Mucosa of descending colon (tissue), 3 donors: ENCODE measurements at regions not wholly inside any gene's neighbourhood (a gene's known extent, or its start where the extent isn't known, plus 50 kb on each side); places are given as distances from the start of the nearest gene placed in this dataset.
"Not testable (repeated sequence)": the region's sequence is repeated elsewhere in the genome, so short reads cannot be mapped to it uniquely, and the experiment has no call there.

Experiments used
- ATAC-seq: fragments of 200-7000 bp; cut with Tn5 transposase; one replicate; pipeline ENCODE4 v1.9.1; 2020; ENCODE audit warnings: mild to moderate bottlenecking, moderate library complexity
- DNase-seq, 3 donors: peaks; one replicate each; pipeline ENCODE4 v3.0.0-alpha.2; 2020
- H3K36me3 ChIP-seq: fragments of 200-600 bp; one replicate; pipeline ENCODE4 v1.8.0; 2021; ENCODE audit warnings: low read depth, mild to moderate bottlenecking
- H3K4me1 ChIP-seq: fragments of 200-600 bp; one replicate; pipeline ENCODE4 v1.8.0; 2021; ENCODE audit warnings: low read depth, mild to moderate bottlenecking
- H3K4me3 ChIP-seq: fragments of 200-600 bp; one replicate; pipeline ENCODE4 v1.8.0; 2021; ENCODE audit warnings: mild to moderate bottlenecking
- H3K9me3 ChIP-seq: fragments of 200-600 bp; one replicate; pipeline ENCODE4 v1.8.0; 2021; ENCODE audit warnings: mild to moderate bottlenecking
- intact Hi-C, 2 donors: fragments of 100-400 bp; cut with DNase I in 1 of 2; cut with micrococcal nuclease in 1 of 2; formaldehyde crosslinking; loops; one replicate each; pipeline versions ENCODE4 v1.11.0 to v1.11.1; 2022; cut with DNase I, micrococcal nuclease
- TF ChIP-seq, protein P1 (sequence below): fragments of 200-600 bp; IDR thresholded peaks from one replicate; pipeline ENCODE4 v1.8.0; 2022; ENCODE audit warnings: antibody characterized with exemption, mild to moderate bottlenecking
- donor health status: DM: no; HTN: no; CAD: no; lungs with moderate emphysema.
- donor health status: DM: no; HTN: no; CAD: no.
- donor health status: DM: no; HTN: yes; CAD: no.

DNA sequence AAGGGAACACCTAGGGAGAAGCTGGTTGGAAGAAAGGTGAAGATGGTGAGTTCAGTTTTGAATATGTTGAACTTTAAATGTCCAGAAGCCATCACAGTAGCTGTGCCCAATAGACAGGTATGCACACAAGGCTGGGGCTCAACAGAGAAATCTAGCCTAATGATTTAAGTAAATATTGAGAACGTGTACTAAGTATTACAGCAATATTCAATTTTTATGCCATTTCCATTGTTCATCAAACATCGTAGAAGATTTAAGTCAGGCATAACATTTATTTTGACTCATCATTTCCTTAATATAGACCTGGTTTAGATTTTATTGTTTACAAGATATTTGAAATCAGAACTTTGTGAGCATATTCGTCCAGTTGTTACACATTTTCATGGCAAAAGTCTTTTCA is 116.4 kb downstream of the HPGD start:
- intact Hi-C loops: no loop called here
- ATAC-seq (no peak), DNase-seq (no peak)
- Histone ChIP-seq H3K9me3 (no peaks in the 10 kb centered on the region), H3K4me1 (peaks cover 5% of the 10 kb centered on the region), H3K4me3 (no peak overlapping the region), H3K36me3 (no peaks in the 10 kb centered on the region)
- TF ChIP-seq, protein P1, sequence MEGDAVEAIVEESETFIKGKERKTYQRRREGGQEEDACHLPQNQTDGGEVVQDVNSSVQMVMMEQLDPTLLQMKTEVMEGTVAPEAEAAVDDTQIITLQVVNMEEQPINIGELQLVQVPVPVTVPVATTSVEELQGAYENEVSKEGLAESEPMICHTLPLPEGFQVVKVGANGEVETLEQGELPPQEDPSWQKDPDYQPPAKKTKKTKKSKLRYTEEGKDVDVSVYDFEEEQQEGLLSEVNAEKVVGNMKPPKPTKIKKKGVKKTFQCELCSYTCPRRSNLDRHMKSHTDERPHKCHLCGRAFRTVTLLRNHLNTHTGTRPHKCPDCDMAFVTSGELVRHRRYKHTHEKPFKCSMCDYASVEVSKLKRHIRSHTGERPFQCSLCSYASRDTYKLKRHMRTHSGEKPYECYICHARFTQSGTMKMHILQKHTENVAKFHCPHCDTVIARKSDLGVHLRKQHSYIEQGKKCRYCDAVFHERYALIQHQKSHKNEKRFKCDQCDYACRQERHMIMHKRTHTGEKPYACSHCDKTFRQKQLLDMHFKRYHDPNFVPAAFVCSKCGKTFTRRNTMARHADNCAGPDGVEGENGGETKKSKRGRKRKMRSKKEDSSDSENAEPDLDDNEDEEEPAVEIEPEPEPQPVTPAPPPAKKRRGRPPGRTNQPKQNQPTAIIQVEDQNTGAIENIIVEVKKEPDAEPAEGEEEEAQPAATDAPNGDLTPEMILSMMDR: no peak

DNA sequence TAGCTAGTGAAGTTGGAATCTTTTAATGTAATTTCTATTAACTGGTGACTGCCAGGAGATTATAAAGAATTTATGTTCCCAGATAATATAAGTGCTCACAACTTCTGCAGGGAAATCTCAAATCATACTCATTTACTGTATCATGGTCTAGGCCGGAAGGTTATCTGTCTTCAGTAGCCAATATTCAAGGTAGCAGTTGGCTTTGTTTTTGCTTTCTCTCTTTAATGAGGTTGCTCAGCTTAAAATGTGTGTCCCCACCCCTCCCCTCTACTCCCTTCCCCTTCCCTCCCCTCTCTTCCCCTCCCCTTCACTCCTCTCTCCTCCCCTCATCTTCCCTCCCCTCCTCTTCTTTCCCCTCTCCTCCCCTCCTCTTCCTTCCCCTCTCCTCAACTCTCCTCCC is 117.6 kb downstream of the HPGD start:
- DNase-seq: no peak
- no peaks in the 10 kb centered on the region for H3K36me3 ChIP-seq
- TF ChIP-seq, protein P1: no peak

GRCh38 chr4:174403177-174403543 is 119.1 kb downstream of the HPGD start:
- intact Hi-C loops: no loop called here
- DNase-seq (no peak), ATAC-seq (no peak)
- Histone ChIP-seq H3K36me3 (no peaks in the 10 kb centered on the region), H3K4me1 (no peaks in the 10 kb centered on the region), H3K4me3 (no peak overlapping the region), H3K9me3 (no peaks in the 10 kb centered on the region)
- TF ChIP-seq, protein P1: no peak

More for the DNA sequence above, 117.6 kb downstream of the HPGD start:
- Histone ChIP-seq H3K4me3 (no peak overlapping the region), H3K4me1 (peaks cover 5% of the 10 kb centered on the region), H3K9me3 (no peaks in the 10 kb centered on the region)
- no peak for ATAC-seq
- intact Hi-C loops: no loop called here

- no peaks in the 10 kb centered on the region for H3K4me1 ChIP-seq
- no peak overlapping the region for H3K4me3 ChIP-seq
- ATAC-seq: peak; percentile 22
- TF ChIP-seq, protein P1: no peak
- intact Hi-C loops: no loop called here
- no peak for DNase-seq
- H3K36me3 ChIP-seq: no peaks in the 10 kb centered on the region
- H3K9me3 ChIP-seq: no peaks in the 10 kb centered on the region
Observed at GRCh38 chr4:174402470-174403176, 118.9 kb downstream of the CEP44 start.

DNA sequence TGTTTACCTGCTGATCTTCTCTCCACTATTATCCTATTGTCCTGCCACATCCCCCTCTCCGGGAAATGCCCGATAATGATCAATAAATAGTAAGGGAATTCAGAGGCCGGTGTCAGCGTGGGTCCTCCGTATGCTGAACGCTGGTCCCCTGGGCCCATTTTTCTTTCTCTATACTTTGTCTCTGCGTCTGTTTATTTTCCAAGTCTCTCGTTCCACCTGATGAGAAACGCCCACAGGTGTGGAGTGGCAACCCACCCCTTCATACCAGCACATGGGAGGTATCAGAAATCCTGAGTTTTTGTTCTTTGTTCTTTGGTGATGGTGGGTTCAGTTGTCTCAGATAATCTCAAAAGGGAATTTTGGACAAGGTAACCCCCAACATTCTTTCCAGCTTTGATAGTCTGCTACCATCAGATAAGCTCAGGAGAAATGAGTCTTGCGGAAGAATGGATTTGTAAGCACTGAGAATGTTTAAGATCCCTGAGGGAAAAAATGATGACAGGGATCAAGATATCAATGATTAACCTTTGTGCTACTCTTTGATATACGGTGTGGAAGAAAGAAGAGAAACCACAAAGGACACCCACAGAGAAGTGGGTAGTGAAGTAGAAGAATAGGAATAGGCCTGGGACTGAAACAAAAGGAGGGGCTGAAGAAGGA is 117.9 kb downstream of the CEP44 start:
- intact Hi-C loops: no loop called here

DNA sequence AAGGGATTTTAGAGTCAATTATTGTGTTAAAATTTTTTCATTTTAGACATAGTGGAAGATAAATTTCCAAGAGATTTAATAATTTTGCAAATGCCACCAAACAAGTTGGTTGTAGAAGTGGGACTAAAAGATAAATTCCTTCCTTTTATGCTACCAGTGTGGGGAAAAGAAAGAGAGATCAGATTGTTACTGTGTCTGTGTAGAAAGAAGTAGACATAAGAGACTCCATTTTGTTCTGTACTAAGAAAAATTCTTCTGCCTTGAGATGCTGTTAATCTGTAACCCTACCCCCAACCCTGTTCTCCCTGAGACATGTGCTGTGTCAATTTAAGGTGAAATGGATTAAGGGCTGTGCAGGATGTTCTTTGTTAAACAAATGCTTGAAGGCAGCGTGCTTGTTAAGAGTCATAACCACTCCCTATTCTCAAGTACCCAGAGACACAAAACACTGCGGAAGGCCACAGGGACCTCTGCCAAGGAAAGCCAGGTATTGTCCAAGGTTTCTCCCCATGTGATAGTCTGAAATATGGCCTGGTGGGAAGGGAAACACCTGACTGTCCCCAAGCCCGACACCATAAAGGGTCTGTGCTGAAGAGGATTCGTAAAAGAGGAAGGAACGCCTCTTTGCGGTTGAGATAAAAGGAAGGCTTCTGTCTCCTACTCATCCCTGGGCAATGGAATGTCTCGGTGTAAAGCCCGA is 117.0 kb downstream of the CEP44 start:
- ATAC-seq, H3K36me3 ChIP-seq, H3K9me3 ChIP-seq, H3K4me3 ChIP-seq, H3K4me1 ChIP-seq, intact Hi-C loops, DNase-seq: not testable (repeated sequence)

More for the DNA sequence above, 117.9 kb downstream of the CEP44 start:
- Histone ChIP-seq H3K9me3 (no peaks in the 10 kb centered on the region), H3K4me1 (no peaks in the 10 kb centered on the region), H3K36me3 (no peaks in the 10 kb centered on the region), H3K4me3 (no peak overlapping the region)
- DNase-seq (no peak), ATAC-seq (no peak)
- TF ChIP-seq, protein P1: no peak
